Tibial nerve (tissue), 4 donors: ENCODE measurements at regions not wholly inside any gene's neighbourhood (a gene's known extent, or its start where the extent isn't known, plus 50 kb on each side); places are given as distances from the start of the nearest gene placed in this dataset.

Source experiments
- DNase-seq, 2 donors: peaks; one replicate each; pipeline ENCODE4 v3.0.0-alpha.2; 2019; ENCODE audit warnings: low spot score in 2 of 2
- H3K27ac ChIP-seq, 4 donors: fragments of 200-600 bp; sonication (generic) in 3 of 4; one replicate each; pipeline ENCODE4 v1.5.1; 2017 to 2019; ENCODE audit warnings: mild to moderate bottlenecking in 1 of 4
- H3K27me3 ChIP-seq, 2 donors: fragments of 200-600 bp; sonication (generic) in 1 of 2; one replicate each; pipeline versions ENCODE4 v1.5.1 to v1.6.0; 2017 to 2019
- H3K36me3 ChIP-seq, 3 donors: fragments of 200-600 bp; sonication (generic); one replicate each; pipeline ENCODE4 v1.5.1; 2018 to 2019
- H3K4me1 ChIP-seq, 4 donors: fragments of 200-600 bp; sonication (generic) in 3 of 4; one replicate each; pipeline ENCODE4 v1.5.1; 2017 to 2019
- H3K4me3 ChIP-seq, 4 donors: fragments of 200-600 bp; sonication (generic) in 3 of 4; one replicate each; pipeline ENCODE4 v1.5.1; 2017 to 2019; ENCODE audit warnings: mild to moderate bottlenecking in 1 of 4, moderate library complexity in 1 of 4
- H3K9me3 ChIP-seq, 4 donors: fragments of 200-600 bp; sonication (generic) in 3 of 4; one replicate each; pipeline ENCODE4 v1.5.1; 2017 to 2019
- CTCF ChIP-seq, 5 experiments: fragments of 200-600 bp in 3 of 5; fragments of 450-650 bp in 2 of 5; sonication (generic) in 3 of 5; IDR thresholded peaks; one replicate each; pipeline ENCODE4 v1.5.1; 2016 to 2019; ENCODE audit warnings: antibody characterized with exemption in 5 of 5, mild to moderate bottlenecking in 3 of 5, moderate library complexity in 2 of 5
- EP300 ChIP-seq, 2 donors: sonication (generic); formaldehyde crosslinking; IDR thresholded peaks; one replicate each; pipeline ENCODE4 v1.6.1; 2017; ENCODE audit warnings: antibody characterized with exemption in 2 of 2, mild to moderate bottlenecking in 1 of 2
- POLR2A ChIP-seq, 2 donors: fragments of 450-650 bp; IDR thresholded peaks; one replicate each; pipeline ENCODE4 v1.6.1; 2017; ENCODE audit warnings: antibody characterized with exemption in 2 of 2, mild to moderate bottlenecking in 2 of 2, moderate library complexity in 2 of 2
- WGBS, 2 donors: methylation state at CpG; one replicate each; pipeline ENCODE4 v1.1.5; 2018; 5-methylcytosine and 5-hydroxymethylcytosine counted together

DNA sequence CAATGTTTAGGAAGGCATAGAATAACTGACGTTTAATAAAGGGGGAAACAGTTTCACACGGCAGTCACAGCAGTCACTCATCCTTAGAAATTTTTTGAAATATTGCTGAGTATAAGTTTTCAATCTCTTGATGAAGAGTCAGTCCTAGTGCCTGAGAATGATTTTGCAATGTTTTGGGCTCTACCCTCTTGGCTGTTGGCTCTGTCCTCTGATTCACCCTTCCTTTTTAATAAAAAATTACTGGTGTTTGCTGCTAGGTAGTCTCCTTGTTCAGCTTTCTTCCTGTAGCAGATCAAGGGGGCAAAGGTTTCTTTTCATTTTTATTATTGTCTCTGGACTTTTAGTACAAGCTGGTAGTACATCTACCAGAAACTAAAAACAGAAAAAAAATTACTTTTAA is 194.3 kb upstream of the ANO3 start:
- TF ChIP-seq POLR2A (IDR thresholded peaks at IDR 0.05) (no peak), CTCF (IDR thresholded peaks at IDR 0.05) (no peak), EP300 (IDR thresholded peaks at IDR 0.05) (no peak)
- 88 to 90% methylated on average over 2 of the region's 2 CpGs for WGBS, 2 donors
- no peak overlapping the region for H3K4me3 ChIP-seq
- H3K27ac ChIP-seq: no peak overlapping the region
- DNase-seq: no peak
- H3K9me3 ChIP-seq: no peaks in the 10 kb centered on the region
- no peaks in the 10 kb centered on the region for H3K4me1 ChIP-seq
- H3K36me3 ChIP-seq: no peaks in the 10 kb centered on the region
- no peaks in the 10 kb centered on the region for H3K27me3 ChIP-seq

GRCh38 chr11:26142891-26143290 is 189.0 kb upstream of the ANO3 start:
- Histone ChIP-seq H3K27ac (no peak overlapping the region), H3K36me3 (no peaks in the 10 kb centered on the region), H3K9me3 (no peaks in the 10 kb centered on the region), H3K4me1 (peaks cover 0 to 11% (median 0%) of the 10 kb centered on the region in 4 donors), H3K27me3 (no peaks in the 10 kb centered on the region), H3K4me3 (no peak overlapping the region)
- 16 to 27% methylated on average over 1 of the region's 1 CpG for WGBS, 2 donors
- TF ChIP-seq EP300 (IDR thresholded peaks at IDR 0.05): no peak
- no peak for TF ChIP-seq POLR2A (IDR thresholded peaks at IDR 0.05)
- TF ChIP-seq CTCF (IDR thresholded peaks at IDR 0.05): no peak
- DNase-seq: no peak

DNA sequence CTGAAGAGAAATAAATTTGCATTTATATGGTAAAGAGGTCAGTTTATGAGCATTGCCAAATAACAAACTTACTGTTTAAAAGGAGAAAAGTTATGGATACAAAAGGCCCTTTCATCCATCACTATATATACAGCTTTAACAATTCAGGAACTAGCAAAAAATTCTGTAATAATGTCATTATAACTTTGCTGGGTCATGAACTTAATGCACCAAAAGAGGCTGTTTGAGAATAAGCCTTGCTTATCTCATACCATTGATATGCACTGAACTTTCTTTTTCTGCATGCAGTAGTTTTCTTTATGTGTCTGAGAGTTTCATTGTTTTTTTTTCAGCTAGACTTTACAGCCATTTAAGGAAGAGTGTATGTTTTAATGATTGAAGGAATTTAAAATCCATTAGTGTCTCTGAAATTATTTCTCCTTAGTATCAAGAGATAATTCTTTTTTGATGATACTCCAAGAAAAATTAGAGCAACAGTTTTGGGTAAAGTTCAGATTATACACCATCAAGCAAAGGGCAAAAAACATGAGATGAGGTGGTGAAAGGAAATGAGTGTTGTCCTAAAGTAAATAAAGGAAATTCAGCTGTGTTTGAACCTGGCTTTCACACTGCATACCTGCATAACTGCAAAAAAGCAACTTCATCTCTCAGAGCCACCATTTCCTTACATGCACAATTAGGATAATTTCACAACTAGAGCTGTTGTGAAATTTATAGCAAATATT is 188.2 kb upstream of the ANO3 start:
- H3K27me3 ChIP-seq: no peaks in the 10 kb centered on the region
- TF ChIP-seq CTCF (IDR thresholded peaks at IDR 0.05) (no peak), POLR2A (IDR thresholded peaks at IDR 0.05) (no peak), EP300 (IDR thresholded peaks at IDR 0.05) (no peak)
- H3K4me3 ChIP-seq: no peak overlapping the region
- no peaks in the 10 kb centered on the region for H3K9me3 ChIP-seq
- H3K4me1 ChIP-seq: peaks cover 0 to 11% (median 0%) of the 10 kb centered on the region in 4 donors
- no peaks in the 10 kb centered on the region for H3K36me3 ChIP-seq
- DNase-seq: no peak
- no peak overlapping the region for H3K27ac ChIP-seq

DNA sequence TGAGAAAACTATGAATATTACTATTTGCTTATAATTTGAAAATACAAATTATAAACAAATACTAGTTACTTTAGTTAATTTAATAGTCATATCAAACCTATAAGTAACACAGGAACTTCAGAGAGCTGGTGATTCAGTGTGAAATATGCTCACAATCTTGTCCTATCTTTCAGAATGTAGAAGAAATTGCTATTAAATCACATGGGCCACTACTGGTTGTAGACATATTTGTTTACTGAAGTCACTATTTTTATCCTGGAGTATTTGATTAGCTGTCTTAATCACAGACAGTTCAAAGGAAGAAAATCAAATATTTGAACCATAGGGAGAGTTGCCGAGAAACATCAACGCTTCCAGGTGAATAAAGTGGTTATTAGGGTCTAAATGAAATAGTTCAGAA is 187.6 kb upstream of the ANO3 start:
- TF ChIP-seq CTCF (IDR thresholded peaks at IDR 0.05) (no peak), EP300 (IDR thresholded peaks at IDR 0.05) (no peak), POLR2A (IDR thresholded peaks at IDR 0.05) (no peak)
- no peak overlapping the region for H3K27ac ChIP-seq
- no peak for DNase-seq
- no peak overlapping the region for H3K4me3 ChIP-seq
- no peaks in the 10 kb centered on the region for H3K36me3 ChIP-seq
- peaks cover 0 to 11% (median 0%) of the 10 kb centered on the region in 4 donors for H3K4me1 ChIP-seq
- H3K27me3 ChIP-seq: no peaks in the 10 kb centered on the region
- 41 to 79% methylated on average over 2 of the region's 2 CpGs for WGBS, 2 donors
- H3K9me3 ChIP-seq: no peaks in the 10 kb centered on the region

GRCh38 chr11:26144911-26145310 is 187.0 kb upstream of the ANO3 start:
- Histone ChIP-seq H3K27ac (no peak overlapping the region), H3K4me1 (peaks cover 0 to 11% (median 0%) of the 10 kb centered on the region in 4 donors), H3K27me3 (no peaks in the 10 kb centered on the region), H3K9me3 (no peaks in the 10 kb centered on the region), H3K36me3 (no peaks in the 10 kb centered on the region), H3K4me3 (no peak overlapping the region)
- no peak for DNase-seq
- no peak for TF ChIP-seq POLR2A (IDR thresholded peaks at IDR 0.05)

DNA sequence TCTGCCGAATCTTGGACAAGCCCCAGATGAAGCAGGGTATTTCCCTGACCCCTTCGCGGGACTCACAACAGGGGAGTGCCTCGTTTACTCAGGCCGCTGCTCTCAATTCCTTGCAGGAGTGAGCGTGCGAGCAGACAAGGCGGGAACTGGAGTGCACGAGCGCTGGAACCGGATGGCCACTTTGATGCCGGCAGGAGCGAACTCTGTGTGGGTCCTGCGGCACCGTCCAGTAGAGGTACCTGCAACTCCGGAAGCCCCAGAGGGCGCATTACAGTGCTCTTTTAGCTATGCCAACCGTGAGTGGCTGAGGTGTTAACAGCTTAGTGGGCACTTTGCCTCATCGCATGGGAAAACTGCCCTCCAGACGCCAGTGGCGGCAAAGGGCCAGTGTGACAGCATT is 182.3 kb upstream of the ANO3 start:
- 96 to 97% methylated on average over 21 of the region's 21 CpGs for WGBS, 2 donors
- H3K9me3 ChIP-seq: no peaks in the 10 kb centered on the region
- TF ChIP-seq POLR2A (IDR thresholded peaks at IDR 0.05): no peak
- no peak for TF ChIP-seq EP300 (IDR thresholded peaks at IDR 0.05)
- no peak for TF ChIP-seq CTCF (IDR thresholded peaks at IDR 0.05)
- H3K4me3 ChIP-seq: no peak overlapping the region
- no peak for DNase-seq
- no peaks in the 10 kb centered on the region for H3K27me3 ChIP-seq
- H3K36me3 ChIP-seq: no peaks in the 10 kb centered on the region
- no peaks in the 10 kb centered on the region for H3K4me1 ChIP-seq
- no peak overlapping the region for H3K27ac ChIP-seq
